DMS153 (cell line): ENCODE measurements at regions not wholly inside any gene's neighbourhood (a gene's known extent, or its start where the extent isn't known, plus 50 kb on each side); places are given as distances from the start of the nearest gene placed in this dataset.
A peak's percentile ranks its signal among the peaks of the same experiment; 100 is the strongest.

Source experiments
- DNase-seq: peaks from one replicate; lab custom pipeline; 2025; lab: John Stamatoyannopoulos, UW

GRCh38 chr15:95826412-95827195 is 503.9 kb upstream of the NR2F2 start:
- DNase-seq, result peak; percentile 7

- DNase-seq, result no peak
Measured at GRCh38 chr15:95829062-95829461, 501.4 kb upstream of the NR2F2 start.

GRCh38 chr15:95830281-95830680 is 500.2 kb upstream of the NR2F2 start:
- DNase-seq, result no peak

- DNase-seq, result no peak
Measured at GRCh38 chr15:95832668-95833067, 497.8 kb upstream of the NR2F2 start.

GRCh38 chr15:95834028-95834804 is 496.3 kb upstream of the NR2F2 start:
- DNase-seq, result no peak

GRCh38 chr15:95836536-95836935 is 494.0 kb upstream of the NR2F2 start:
- DNase-seq, result no peak

- DNase-seq, result no peak
Measured at GRCh38 chr15:95837341-95838004, 493.0 kb upstream of the NR2F2 start.

GRCh38 chr15:95839367-95839782 is 491.1 kb upstream of the NR2F2 start:
- no peak for DNase-seq

GRCh38 chr15:95840004-95840403 is 490.5 kb upstream of the NR2F2 start:
- no peak for DNase-seq

- DNase-seq, result no peak
Measured at GRCh38 chr15:95840855-95841254, 489.6 kb upstream of the NR2F2 start.

GRCh38 chr15:95842576-95842975 is 487.9 kb upstream of the NR2F2 start:
- DNase-seq, result no peak

GRCh38 chr15:95843241-95843910 is 487.1 kb upstream of the NR2F2 start:
- DNase-seq, result no peak

- DNase-seq, result no peak
Measured at GRCh38 chr15:95845862-95846515, 484.5 kb upstream of the NR2F2 start.

- DNase-seq, result no peak
Measured at GRCh38 chr15:95848126-95848525, 482.4 kb upstream of the NR2F2 start.

- no peak for DNase-seq
Measured at GRCh38 chr15:95850837-95851236, 479.7 kb upstream of the NR2F2 start.

GRCh38 chr15:95853350-95853749 is 477.1 kb upstream of the NR2F2 start:
- DNase-seq, result no peak

- no peak for DNase-seq
Measured at GRCh38 chr15:95857124-95857757, 473.3 kb upstream of the NR2F2 start.

- no peak for DNase-seq
Measured at GRCh38 chr15:95857758-95858157, 472.7 kb upstream of the NR2F2 start.

GRCh38 chr15:95860406-95860805 is 470.1 kb upstream of the NR2F2 start:
- no peak for DNase-seq

- DNase-seq, result no peak
Measured at GRCh38 chr15:95864467-95864886, 466.0 kb upstream of the NR2F2 start.

- no peak for DNase-seq
Measured at GRCh38 chr15:95865330-95865739, 465.2 kb upstream of the NR2F2 start.
